Adrenal gland (tissue), 9 donors: ENCODE measurements at regions not wholly inside any gene's neighbourhood (a gene's known extent, or its start where the extent isn't known, plus 50 kb on each side); places are given as distances from the start of the nearest gene placed in this dataset.

Experiments used
- DNase-seq, 7 donors: peaks; one replicate each; pipeline ENCODE4 v3.0.0-alpha.2; 2019 to 2020
- H3K27ac ChIP-seq, 5 donors: fragments of 200-600 bp; sonication (generic) in 4 of 5; 1 replicate in 3 of 5; 2 replicates in 2 of 5; pipeline versions ENCODE4 v1.5.1 to v1.8.0; 2016 to 2020; ENCODE audit warnings: mild to moderate bottlenecking in 1 of 5
- H3K27me3 ChIP-seq: fragments of 200-600 bp; 2 replicates; pipeline ENCODE4 v1.8.0; 2021
- H3K36me3 ChIP-seq, 2 donors: fragments of 200-600 bp; replicated peaks in 1 of 2; 1 replicate in 1 of 2; 2 replicates in 1 of 2; pipeline versions ENCODE4 v1.5.1 to v1.8.0; 2018 to 2022
- H3K4me1 ChIP-seq, 2 donors: fragments of 200-600 bp; replicated peaks in 1 of 2; 1 replicate in 1 of 2; 2 replicates in 1 of 2; pipeline versions ENCODE4 v1.5.1 to v1.8.0; 2018 to 2021
- H3K4me3 ChIP-seq, 4 donors: fragments of 200-600 bp; sonication (generic) in 3 of 4; one replicate each; pipeline ENCODE4 v1.5.1; 2016 to 2018
- H3K9me3 ChIP-seq, 3 donors: fragments of 200-600 bp; sonication (generic) in 1 of 3; replicated peaks in 1 of 3; 1 replicate in 2 of 3; 2 replicates in 1 of 3; pipeline versions ENCODE4 v1.5.1 to v1.8.0; 2016 to 2021
- POLR2A ChIP-seq, 2 donors: fragments of 450-650 bp; IDR thresholded peaks; one replicate each; pipeline ENCODE4 v1.6.1; 2017; ENCODE audit warnings: antibody characterized with exemption in 2 of 2, mild to moderate bottlenecking in 2 of 2, moderate library complexity in 1 of 2
- WGBS, 4 donors: extraction: QIAGEN DNeasy Blood & Tissue Kit in 2 of 4; methylation state at CpG; one replicate each; pipeline versions ENCODE4 v1.1.5 to v1.1.7; 2013 to 2017; 5-methylcytosine and 5-hydroxymethylcytosine counted together
- intact Hi-C, 2 donors: fragments of 100-400 bp; cut with DNase I; formaldehyde crosslinking; loops; one replicate each; pipeline versions ENCODE4 v1.14.1 to v1.15.0; 2022 to 2023
- TF ChIP-seq, protein P1 (sequence below), 6 experiments: fragments of 450-650 bp in 4 of 6; fragments of 200-600 bp in 2 of 6; sonication (generic) in 1 of 6; IDR thresholded peaks; 1 replicate in 5 of 6; 2 replicates in 1 of 6; pipeline versions ENCODE4 v1.5.1 to v1.8.0; 2016 to 2021; ENCODE audit warnings: antibody characterized with exemption in 6 of 6, mild to moderate bottlenecking in 2 of 6, moderate library complexity in 1 of 6
- donor health status: healthy with polysubstance abuse.
- donor health status: Bipolar disorder and iron deficiency.
- donor health status: DM: yes; HTN: yes; CAD: no.
- donor health status: DM: no; HTN: no; CAD: no.
- donor health status: DM: no; HTN: no; CAD: no.

DNA sequence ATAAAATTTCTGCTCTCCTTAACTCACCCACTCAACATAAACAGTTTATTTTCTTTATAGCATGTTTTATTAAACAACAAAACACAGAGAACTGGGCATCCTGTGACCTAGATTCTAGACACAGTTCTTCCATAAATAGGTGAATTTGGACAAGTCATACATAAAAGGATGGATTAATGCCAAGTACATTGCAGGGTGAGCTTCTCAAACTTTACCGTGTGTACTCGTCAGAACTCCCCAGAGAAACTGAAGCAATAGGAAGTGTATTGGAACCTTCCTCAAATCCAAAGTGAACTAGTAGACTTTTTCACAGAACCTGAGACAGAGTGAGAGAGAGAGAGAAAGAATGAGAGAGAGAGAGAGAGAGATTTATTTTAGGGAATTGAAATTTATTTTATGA lies 139.7 kb downstream of the CD47 start:
- intact Hi-C loops: no loop called here
- WGBS, 4 donors: 15 to 44% (median 27%) methylated on average over 2 of the region's 2 CpGs
- no peak overlapping the region for H3K27ac ChIP-seq
- no peak overlapping the region for H3K4me3 ChIP-seq
- no peaks in the 10 kb centered on the region for H3K27me3 ChIP-seq
- TF ChIP-seq POLR2A (IDR thresholded peaks at IDR 0.05): no peak
- TF ChIP-seq, protein P1, sequence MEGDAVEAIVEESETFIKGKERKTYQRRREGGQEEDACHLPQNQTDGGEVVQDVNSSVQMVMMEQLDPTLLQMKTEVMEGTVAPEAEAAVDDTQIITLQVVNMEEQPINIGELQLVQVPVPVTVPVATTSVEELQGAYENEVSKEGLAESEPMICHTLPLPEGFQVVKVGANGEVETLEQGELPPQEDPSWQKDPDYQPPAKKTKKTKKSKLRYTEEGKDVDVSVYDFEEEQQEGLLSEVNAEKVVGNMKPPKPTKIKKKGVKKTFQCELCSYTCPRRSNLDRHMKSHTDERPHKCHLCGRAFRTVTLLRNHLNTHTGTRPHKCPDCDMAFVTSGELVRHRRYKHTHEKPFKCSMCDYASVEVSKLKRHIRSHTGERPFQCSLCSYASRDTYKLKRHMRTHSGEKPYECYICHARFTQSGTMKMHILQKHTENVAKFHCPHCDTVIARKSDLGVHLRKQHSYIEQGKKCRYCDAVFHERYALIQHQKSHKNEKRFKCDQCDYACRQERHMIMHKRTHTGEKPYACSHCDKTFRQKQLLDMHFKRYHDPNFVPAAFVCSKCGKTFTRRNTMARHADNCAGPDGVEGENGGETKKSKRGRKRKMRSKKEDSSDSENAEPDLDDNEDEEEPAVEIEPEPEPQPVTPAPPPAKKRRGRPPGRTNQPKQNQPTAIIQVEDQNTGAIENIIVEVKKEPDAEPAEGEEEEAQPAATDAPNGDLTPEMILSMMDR (IDR thresholded peaks at IDR 0.05): no peak
- H3K9me3 ChIP-seq: no peaks in the 10 kb centered on the region
- H3K36me3 ChIP-seq: no peaks in the 10 kb centered on the region
- DNase-seq: no peak
- no peaks in the 10 kb centered on the region for H3K4me1 ChIP-seq

DNA sequence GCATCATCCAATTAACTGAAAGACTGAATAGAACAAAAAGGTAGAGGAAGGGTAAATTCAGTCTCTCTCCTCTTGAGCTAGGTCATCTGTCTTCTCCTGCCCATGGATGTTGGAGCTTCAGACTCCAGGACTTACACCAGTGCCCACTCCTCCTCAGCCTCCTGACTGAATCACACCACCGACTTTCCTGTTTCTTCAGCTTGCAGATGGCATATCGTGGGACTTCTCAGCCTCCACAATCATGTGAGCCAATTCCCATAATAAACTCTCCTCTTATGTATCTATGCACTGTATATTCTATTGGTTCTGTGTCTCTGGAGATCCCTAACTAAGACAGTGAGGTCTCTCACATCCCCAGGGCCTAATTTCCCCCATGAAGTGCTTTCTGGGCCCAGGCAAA lies 140.4 kb downstream of the CD47 start:
- H3K27me3 ChIP-seq: no peaks in the 10 kb centered on the region
- DNase-seq: no peak
- intact Hi-C loops: no loop called here
- no peaks in the 10 kb centered on the region for H3K36me3 ChIP-seq
- 93 to 96% (median 95%) methylated on average over 2 of the region's 2 CpGs for WGBS, 4 donors
- no peak overlapping the region for H3K4me3 ChIP-seq
- TF ChIP-seq, protein P1 (IDR thresholded peaks at IDR 0.05): no peak
- no peak for TF ChIP-seq POLR2A (IDR thresholded peaks at IDR 0.05)
- H3K27ac ChIP-seq: no peak overlapping the region
- no peaks in the 10 kb centered on the region for H3K9me3 ChIP-seq
- no peaks in the 10 kb centered on the region for H3K4me1 ChIP-seq

DNA sequence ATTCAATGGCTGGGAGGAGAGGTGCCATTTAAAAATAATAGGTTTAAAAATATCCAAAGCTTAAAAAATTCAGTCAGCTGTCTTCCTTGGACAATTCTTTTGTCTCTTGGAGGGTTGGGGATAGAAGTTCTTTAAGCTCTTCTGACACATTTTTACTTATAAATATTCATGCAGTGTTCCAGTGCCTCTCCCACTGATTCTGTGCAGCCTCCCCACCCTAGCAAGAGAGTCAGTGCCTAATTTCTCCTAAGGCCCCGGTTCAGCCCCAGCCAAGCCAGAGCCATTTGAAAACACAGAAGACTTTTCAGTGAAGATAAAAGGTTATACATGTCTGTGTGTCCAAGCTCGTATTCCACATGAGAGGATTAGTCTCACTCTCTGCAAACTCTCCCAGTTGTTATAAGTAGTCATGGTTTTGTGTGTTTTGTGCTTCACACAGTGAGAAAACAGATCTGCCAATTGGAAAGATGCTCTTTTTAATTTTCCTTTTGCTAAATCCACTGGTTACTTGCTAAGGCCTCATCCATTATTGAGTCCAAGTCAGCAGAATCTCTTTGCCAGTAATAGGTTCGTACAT lies 141.3 kb downstream of the CD47 start:
- H3K9me3 ChIP-seq: no peaks in the 10 kb centered on the region
- no peaks in the 10 kb centered on the region for H3K4me1 ChIP-seq
- no peaks in the 10 kb centered on the region for H3K36me3 ChIP-seq
- no peak for DNase-seq
- TF ChIP-seq, protein P1 (IDR thresholded peaks at IDR 0.05): no peak
- TF ChIP-seq POLR2A (IDR thresholded peaks at IDR 0.05): no peak
- H3K4me3 ChIP-seq: no peak overlapping the region
- no peak overlapping the region for H3K27ac ChIP-seq
- no peaks in the 10 kb centered on the region for H3K27me3 ChIP-seq
- WGBS, 4 donors: 90 to 95% (median 94%) methylated on average over 3 of the region's 3 CpGs
- intact Hi-C loops: loop anchor here in 1 of 2 donors (10.0 kb wide), 1 partner anchor 455 kb away; no protein-coding TSS in a partner anchor

DNA sequence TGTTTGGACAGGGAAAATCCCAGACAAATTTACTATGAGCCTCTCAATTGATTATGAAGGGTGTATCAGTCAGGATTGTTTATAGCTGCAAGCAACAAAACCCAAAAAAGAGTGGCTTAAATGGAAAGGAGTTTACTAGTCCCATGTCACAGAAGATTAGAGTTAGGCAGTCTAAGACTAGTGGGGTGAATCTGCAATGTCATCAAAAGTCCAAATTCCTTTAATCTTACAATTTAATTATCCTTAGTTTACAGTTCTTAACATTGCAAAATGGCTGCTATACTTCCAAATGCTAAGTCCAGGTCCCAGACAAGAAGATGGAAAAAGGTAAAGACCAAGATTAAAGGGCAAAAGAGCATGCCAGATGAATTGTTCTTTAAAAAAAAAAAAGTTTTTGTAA lies 143.6 kb downstream of the CD47 start:
- Histone ChIP-seq H3K27me3 (no peaks in the 10 kb centered on the region), H3K9me3 (no peaks in the 10 kb centered on the region), H3K4me1 (no peaks in the 10 kb centered on the region), H3K27ac (no peak overlapping the region), H3K36me3 (no peaks in the 10 kb centered on the region), H3K4me3 (no peak overlapping the region)
- TF ChIP-seq POLR2A (IDR thresholded peaks at IDR 0.05): no peak
- TF ChIP-seq, protein P1 (IDR thresholded peaks at IDR 0.05): no peak
- no peak for DNase-seq
- intact Hi-C loops: loop anchor here in 1 of 2 donors (10.0 kb wide), 1 partner anchor 458 kb away; no protein-coding TSS in a partner anchor
